ENCODE measurements at regions not wholly inside any gene's neighbourhood (a gene's known extent, or its start where the extent isn't known, plus 50 kb on each side); places are given as distances from the start of the nearest gene placed in this dataset.

DNA sequence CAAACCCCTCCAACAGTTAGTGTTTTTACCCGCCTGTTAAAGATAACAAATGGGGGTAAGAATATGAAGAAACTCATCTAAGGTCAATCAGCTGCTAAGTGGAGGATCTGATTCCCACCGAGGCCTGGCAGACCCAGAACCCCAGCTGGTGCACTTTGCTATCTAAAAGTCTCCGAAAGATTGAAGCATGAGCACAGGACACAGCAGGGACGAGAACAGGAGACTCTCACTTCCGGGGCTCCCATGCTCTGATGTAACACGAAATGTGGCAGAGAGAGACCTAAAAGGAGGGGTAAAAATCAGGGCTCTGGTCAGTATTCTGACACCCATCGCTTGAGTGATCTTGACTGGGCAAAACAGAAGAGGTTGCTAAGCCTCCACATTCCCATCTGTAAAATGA is 119.7 kb downstream of the PDCL3 start:
- no peak for TF ChIP-seq CTCF (IDR thresholded peaks at IDR 0.05; ENCODE audit: low read length)
- TF ChIP-seq EZH2 (IDR thresholded peaks at IDR 0.05; ENCODE audit: borderline replicate concordance, low read length) = no peak

Data from OCI-LY1 (cell line).